ENCODE measurements at regions not wholly inside any gene's neighbourhood (a gene's known extent, or its start where the extent isn't known, plus 50 kb on each side); places are given as distances from the start of the nearest gene placed in this dataset.

DNA sequence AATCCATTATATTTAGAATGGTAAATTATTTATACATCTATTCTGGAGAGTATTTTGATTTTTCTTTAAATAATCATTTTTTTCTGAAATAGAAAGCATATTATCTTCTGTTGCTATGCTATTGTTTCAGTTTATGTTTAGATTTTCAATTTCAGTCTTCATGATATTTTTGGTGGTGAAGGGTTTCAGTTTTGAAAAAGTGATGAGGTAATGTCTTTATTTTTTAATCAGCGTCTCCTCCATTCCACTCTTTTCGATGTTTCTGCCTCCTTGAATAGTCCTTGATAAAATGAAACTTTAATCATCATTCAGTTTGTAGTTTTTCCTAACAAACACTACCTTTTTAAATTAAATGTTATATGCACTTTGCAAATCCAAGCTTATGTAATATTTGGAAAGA, 428.6 kb downstream of the PTPRC start (continued):
- TF ChIP-seq, protein P1, sequence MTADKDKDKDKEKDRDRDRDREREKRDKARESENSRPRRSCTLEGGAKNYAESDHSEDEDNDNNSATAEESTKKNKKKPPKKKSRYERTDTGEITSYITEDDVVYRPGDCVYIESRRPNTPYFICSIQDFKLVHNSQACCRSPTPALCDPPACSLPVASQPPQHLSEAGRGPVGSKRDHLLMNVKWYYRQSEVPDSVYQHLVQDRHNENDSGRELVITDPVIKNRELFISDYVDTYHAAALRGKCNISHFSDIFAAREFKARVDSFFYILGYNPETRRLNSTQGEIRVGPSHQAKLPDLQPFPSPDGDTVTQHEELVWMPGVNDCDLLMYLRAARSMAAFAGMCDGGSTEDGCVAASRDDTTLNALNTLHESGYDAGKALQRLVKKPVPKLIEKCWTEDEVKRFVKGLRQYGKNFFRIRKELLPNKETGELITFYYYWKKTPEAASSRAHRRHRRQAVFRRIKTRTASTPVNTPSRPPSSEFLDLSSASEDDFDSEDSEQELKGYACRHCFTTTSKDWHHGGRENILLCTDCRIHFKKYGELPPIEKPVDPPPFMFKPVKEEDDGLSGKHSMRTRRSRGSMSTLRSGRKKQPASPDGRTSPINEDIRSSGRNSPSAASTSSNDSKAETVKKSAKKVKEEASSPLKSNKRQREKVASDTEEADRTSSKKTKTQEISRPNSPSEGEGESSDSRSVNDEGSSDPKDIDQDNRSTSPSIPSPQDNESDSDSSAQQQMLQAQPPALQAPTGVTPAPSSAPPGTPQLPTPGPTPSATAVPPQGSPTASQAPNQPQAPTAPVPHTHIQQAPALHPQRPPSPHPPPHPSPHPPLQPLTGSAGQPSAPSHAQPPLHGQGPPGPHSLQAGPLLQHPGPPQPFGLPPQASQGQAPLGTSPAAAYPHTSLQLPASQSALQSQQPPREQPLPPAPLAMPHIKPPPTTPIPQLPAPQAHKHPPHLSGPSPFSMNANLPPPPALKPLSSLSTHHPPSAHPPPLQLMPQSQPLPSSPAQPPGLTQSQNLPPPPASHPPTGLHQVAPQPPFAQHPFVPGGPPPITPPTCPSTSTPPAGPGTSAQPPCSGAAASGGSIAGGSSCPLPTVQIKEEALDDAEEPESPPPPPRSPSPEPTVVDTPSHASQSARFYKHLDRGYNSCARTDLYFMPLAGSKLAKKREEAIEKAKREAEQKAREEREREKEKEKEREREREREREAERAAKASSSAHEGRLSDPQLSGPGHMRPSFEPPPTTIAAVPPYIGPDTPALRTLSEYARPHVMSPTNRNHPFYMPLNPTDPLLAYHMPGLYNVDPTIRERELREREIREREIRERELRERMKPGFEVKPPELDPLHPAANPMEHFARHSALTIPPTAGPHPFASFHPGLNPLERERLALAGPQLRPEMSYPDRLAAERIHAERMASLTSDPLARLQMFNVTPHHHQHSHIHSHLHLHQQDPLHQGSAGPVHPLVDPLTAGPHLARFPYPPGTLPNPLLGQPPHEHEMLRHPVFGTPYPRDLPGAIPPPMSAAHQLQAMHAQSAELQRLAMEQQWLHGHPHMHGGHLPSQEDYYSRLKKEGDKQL (CRISPR knock-in tag; IDR thresholded peaks at IDR 0.05; ENCODE audit: low read depth): no peak
- TF ChIP-seq, protein P2, sequence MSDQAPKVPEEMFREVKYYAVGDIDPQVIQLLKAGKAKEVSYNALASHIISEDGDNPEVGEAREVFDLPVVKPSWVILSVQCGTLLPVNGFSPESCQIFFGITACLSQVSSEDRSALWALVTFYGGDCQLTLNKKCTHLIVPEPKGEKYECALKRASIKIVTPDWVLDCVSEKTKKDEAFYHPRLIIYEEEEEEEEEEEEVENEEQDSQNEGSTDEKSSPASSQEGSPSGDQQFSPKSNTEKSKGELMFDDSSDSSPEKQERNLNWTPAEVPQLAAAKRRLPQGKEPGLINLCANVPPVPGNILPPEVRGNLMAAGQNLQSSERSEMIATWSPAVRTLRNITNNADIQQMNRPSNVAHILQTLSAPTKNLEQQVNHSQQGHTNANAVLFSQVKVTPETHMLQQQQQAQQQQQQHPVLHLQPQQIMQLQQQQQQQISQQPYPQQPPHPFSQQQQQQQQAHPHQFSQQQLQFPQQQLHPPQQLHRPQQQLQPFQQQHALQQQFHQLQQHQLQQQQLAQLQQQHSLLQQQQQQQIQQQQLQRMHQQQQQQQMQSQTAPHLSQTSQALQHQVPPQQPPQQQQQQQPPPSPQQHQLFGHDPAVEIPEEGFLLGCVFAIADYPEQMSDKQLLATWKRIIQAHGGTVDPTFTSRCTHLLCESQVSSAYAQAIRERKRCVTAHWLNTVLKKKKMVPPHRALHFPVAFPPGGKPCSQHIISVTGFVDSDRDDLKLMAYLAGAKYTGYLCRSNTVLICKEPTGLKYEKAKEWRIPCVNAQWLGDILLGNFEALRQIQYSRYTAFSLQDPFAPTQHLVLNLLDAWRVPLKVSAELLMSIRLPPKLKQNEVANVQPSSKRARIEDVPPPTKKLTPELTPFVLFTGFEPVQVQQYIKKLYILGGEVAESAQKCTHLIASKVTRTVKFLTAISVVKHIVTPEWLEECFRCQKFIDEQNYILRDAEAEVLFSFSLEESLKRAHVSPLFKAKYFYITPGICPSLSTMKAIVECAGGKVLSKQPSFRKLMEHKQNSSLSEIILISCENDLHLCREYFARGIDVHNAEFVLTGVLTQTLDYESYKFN (CRISPR knock-in tag; conservative IDR thresholded peaks at IDR 0.05): no peak

DNA sequence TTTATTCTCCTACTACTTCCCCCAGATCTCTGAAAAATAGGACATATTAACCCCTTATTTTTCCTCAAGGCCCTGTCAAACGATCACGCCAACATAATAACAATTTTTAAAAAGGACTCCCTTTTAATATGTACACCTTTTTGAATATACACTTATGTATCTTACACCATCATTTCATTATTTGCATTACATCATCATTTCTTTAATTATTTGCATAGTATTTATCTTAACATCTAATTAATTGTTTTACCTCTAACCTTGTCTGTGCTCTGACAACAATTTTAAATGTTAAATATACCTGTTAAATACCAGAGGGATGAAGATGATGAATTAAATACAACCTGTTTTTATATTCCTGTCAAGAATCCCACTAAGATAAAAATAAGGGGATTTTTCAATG, 432.2 kb downstream of the PTPRC start:
- Histone ChIP-seq H3K9ac (ENCODE audit: insufficient read depth, low read depth, low read length) (no peak overlapping the region), H2AFZ (ENCODE audit: low read length) (no peak overlapping the region), H3K4me1 (ENCODE audit: insufficient read depth, low read length) (no peaks in the 10 kb centered on the region), H3K27me3 (ENCODE audit: control insufficient read depth in 1 of 2, insufficient read depth in 2 of 2, low read length in 2 of 2) (no peaks in the 10 kb centered on the region), H3K27ac (ENCODE audit: extremely low read length, insufficient read depth, low read length) (no peak overlapping the region), H3K4me2 (ENCODE audit: low read depth, low read length) (no peak overlapping the region), H3K9me3 (ENCODE audit: low read length) (no peaks in the 10 kb centered on the region), H3K36me3 (replicated peaks in 1 of 2; ENCODE audit: control insufficient read depth in 1 of 2, insufficient read depth in 2 of 2, low read length in 2 of 2) (no peaks in the 10 kb centered on the region), H4K20me1 (ENCODE audit: insufficient read depth, low read length) (no peaks in the 10 kb centered on the region), H3K4me3 (replicated peaks in 1 of 3; ENCODE audit: insufficient read depth in 1 of 3, low read depth in 2 of 3, low read length in 3 of 3) (no peak overlapping the region), H3K79me2 (ENCODE audit: insufficient read depth, low read length) (no peaks in the 10 kb centered on the region)
- no TSS peak for BruUV-seq (replicated peaks)
- in situ Hi-C loops (cut with HindIII; ENCODE audit: extremely low pct_ligation_motif_present, low pct_unique_long_range_greater_than_20kb) (no loop called here), intact Hi-C loops (cut with micrococcal nuclease; ENCODE audit: unreplicated experiment) (no loop called here)
- ChIA-PET CTCF (ENCODE audit: low intra/inter-chr PET ratio, low total read pairs) (no interaction called here), POLR2A (no interaction called here)
- 32% methylated on average over 2 of the region's 2 CpGs for WGBS (ENCODE audit: low lambda C conversion rate)
- ATAC-seq (no peak), FAIRE-seq (no peak), DNase-seq (ENCODE audit: low spot score) (no peak)
- TF ChIP-seq ATF7 (IDR thresholded peaks at IDR 0.05): peak; percentile 82
- no peak for TF ChIP-seq ATF7 (CRISPR knock-in tag; IDR thresholded peaks at IDR 0.05)
- no peak for TF ChIP-seq KLF9 (CRISPR knock-in tag; IDR thresholded peaks at IDR 0.05; ENCODE audit: low read depth)
